AG04450 (cell line): ENCODE measurements at regions not wholly inside any gene's neighbourhood (a gene's known extent, or its start where the extent isn't known, plus 50 kb on each side); places are given as distances from the start of the nearest gene placed in this dataset.

Experiments used
- CTCF ChIA-PET: fragments of 300-600, 350-600 bp; formaldehyde crosslinking; extraction: SDS; loops from one replicate; lab custom pipeline; 2022; ENCODE audit warnings: antibody characterized with exemption, inconsistent platforms; lab: Charles Lee
- POLR2A ChIA-PET: fragments of 350-600 bp; formaldehyde crosslinking; extraction: SDS; loops from one replicate; lab custom pipeline; 2021; ENCODE audit warnings: antibody characterized with exemption, inconsistent platforms; lab: Yijun Ruan, JAX
- DNase-seq: peaks from one replicate; pipeline ENCODE4 v3.0.0-alpha.2; 2011; ENCODE audit warnings: low read depth, low spot score
- H3K27ac ChIP-seq: one replicate; pipeline ENCODE4 v1.5.1; 2012; ENCODE audit warnings: low read depth, low read length, control low read depth
- H3K27me3 ChIP-seq: one replicate; pipeline ENCODE4 v1.6.0; 2012; ENCODE audit warnings: low read length; ENCODE audit not compliant: control insufficient read depth, insufficient read depth
- H3K4me3 ChIP-seq: 2 replicates; pipeline ENCODE4 v1.5.1; 2011; ENCODE audit warnings: mild to moderate bottlenecking, low read depth, low read length, control low read depth
- H3K9me3 ChIP-seq: 2 replicates; pipeline ENCODE4 v1.5.1; 2012; ENCODE audit warnings: low read length; ENCODE audit not compliant: control insufficient read depth, insufficient read depth
- CTCF ChIP-seq: IDR thresholded peaks from 2 replicates; pipeline ENCODE4 v1.5.1; 2011; ENCODE audit warnings: low read depth, low read length, control low read depth, inconsistent platforms

GRCh38 chr1:14310476-14310875 lies 288.0 kb upstream of the KAZN start:
- Histone ChIP-seq H3K4me3 (no peak overlapping the region), H3K9me3 (no peaks in the 10 kb centered on the region; the same call in 1 of the 2 replicates), H3K27me3 (no peaks in the 10 kb centered on the region), H3K27ac (no peak overlapping the region)
- ChIA-PET CTCF (no interaction called here), POLR2A (no interaction called here)
- no peak for TF ChIP-seq CTCF
- DNase-seq = no peak

- Histone ChIP-seq H3K27ac (no peak overlapping the region), H3K9me3 (no peaks in the 10 kb centered on the region; the same call in 1 of the 2 replicates), H3K4me3 (no peak overlapping the region), H3K27me3 (no peaks in the 10 kb centered on the region)
- TF ChIP-seq CTCF = no peak
- ChIA-PET POLR2A (no interaction called here), CTCF (no interaction called here)
- DNase-seq = no peak
Measured at GRCh38 chr1:14313731-14314431, 284.6 kb upstream of the KAZN start.

GRCh38 chr1:14318830-14319229 lies 279.7 kb upstream of the KAZN start:
- ChIA-PET CTCF (no interaction called here), POLR2A (no interaction called here)

GRCh38 chr1:14320518-14320917 lies 278.0 kb upstream of the KAZN start:
- Histone ChIP-seq H3K27ac (no peak overlapping the region), H3K4me3 (no peak overlapping the region), H3K27me3 (no peaks in the 10 kb centered on the region), H3K9me3 (no peaks in the 10 kb centered on the region)
- ChIA-PET CTCF (no interaction called here), POLR2A (no interaction called here)
- TF ChIP-seq CTCF = no peak
- no peak for DNase-seq

More at GRCh38 chr1:14318830-14319229, 279.7 kb upstream of the KAZN start:
- DNase-seq = no peak
- Histone ChIP-seq H3K27me3 (no peaks in the 10 kb centered on the region), H3K27ac (no peak overlapping the region), H3K9me3 (no peaks in the 10 kb centered on the region), H3K4me3 (no peak overlapping the region)
- TF ChIP-seq CTCF = no peak

GRCh38 chr1:14320986-14321385 lies 277.5 kb upstream of the KAZN start:
- no peak overlapping the region for H3K27ac ChIP-seq
- H3K9me3 ChIP-seq = no peaks in the 10 kb centered on the region
- no peaks in the 10 kb centered on the region for H3K27me3 ChIP-seq
- no peak for TF ChIP-seq CTCF
- no peak for DNase-seq
- H3K4me3 ChIP-seq = no peak overlapping the region
- ChIA-PET CTCF (no interaction called here), POLR2A (no interaction called here)
